ENCODE measurements at regions not wholly inside any gene's neighbourhood (a gene's known extent, or its start where the extent isn't known, plus 50 kb on each side); places are given as distances from the start of the nearest gene placed in this dataset.

DNA sequence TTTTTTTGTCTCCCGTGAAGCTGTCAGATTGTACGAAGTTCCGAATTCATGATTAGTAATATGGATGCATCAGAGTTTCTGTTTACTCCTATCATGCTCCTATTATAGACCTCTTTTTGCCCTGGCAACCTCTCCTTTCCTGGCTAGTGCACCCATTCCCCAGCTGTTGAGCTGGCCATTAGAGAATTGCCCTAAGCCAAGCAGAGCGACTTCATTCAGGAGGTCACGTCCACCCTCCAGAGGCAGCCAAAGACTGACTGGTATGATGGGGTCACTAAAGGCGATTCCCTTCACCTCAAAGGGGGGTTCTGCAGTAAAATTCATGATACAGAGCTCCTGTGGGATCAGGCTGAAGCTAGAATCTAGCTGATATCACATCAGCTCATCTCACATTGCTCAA is 351.9 kb downstream of the BTBD3 start:
- Histone ChIP-seq H4K20me1 (ENCODE audit: control insufficient read depth, extremely low read depth, insufficient read depth, low read length) (no peaks in the 10 kb centered on the region), H3K9me3 (ENCODE audit: control insufficient read depth, low read depth, low read length) (no peaks in the 10 kb centered on the region), H3K4me2 (ENCODE audit: control insufficient read depth, extremely low read depth, insufficient read depth, low read depth, low read length) (no peak overlapping the region), H2AFZ (ENCODE audit: control insufficient read depth, low read length) (no peak overlapping the region), H3K36me3 (ENCODE audit: control insufficient read depth in 2 of 2, extremely low read depth in 1 of 2, insufficient read depth in 2 of 2, low read length in 2 of 2) (no peaks in the 10 kb centered on the region), H3K27me3 (ENCODE audit: control insufficient read depth, extremely low read depth, insufficient read depth, low read length) (no peaks in the 10 kb centered on the region), H3K27ac (ENCODE audit: control insufficient read depth, insufficient read depth, low read length) (no peak overlapping the region), H3K9ac (ENCODE audit: control insufficient read depth, extremely low read depth, insufficient read depth, low read length) (no peak overlapping the region), H3K79me2 (ENCODE audit: control insufficient read depth, insufficient read depth, low read length) (no peaks in the 10 kb centered on the region), H3K9me1 (ENCODE audit: control insufficient read depth, extremely low read depth, insufficient read depth, low read length) (no peaks in the 10 kb centered on the region), H3K4me3 (ENCODE audit: control insufficient read depth in 2 of 3, extremely low read depth in 1 of 3, insufficient read depth in 2 of 3, low read depth in 1 of 3, low read length in 3 of 3) (no peak overlapping the region), H3K4me1 (ENCODE audit: control insufficient read depth, extremely low read depth, insufficient read depth, low read length) (no peaks in the 10 kb centered on the region)
- no peak for TF ChIP-seq EZH2 (IDR thresholded peaks at IDR 0.05; ENCODE audit: low read length)
- TF ChIP-seq, protein P1, sequence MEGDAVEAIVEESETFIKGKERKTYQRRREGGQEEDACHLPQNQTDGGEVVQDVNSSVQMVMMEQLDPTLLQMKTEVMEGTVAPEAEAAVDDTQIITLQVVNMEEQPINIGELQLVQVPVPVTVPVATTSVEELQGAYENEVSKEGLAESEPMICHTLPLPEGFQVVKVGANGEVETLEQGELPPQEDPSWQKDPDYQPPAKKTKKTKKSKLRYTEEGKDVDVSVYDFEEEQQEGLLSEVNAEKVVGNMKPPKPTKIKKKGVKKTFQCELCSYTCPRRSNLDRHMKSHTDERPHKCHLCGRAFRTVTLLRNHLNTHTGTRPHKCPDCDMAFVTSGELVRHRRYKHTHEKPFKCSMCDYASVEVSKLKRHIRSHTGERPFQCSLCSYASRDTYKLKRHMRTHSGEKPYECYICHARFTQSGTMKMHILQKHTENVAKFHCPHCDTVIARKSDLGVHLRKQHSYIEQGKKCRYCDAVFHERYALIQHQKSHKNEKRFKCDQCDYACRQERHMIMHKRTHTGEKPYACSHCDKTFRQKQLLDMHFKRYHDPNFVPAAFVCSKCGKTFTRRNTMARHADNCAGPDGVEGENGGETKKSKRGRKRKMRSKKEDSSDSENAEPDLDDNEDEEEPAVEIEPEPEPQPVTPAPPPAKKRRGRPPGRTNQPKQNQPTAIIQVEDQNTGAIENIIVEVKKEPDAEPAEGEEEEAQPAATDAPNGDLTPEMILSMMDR (optimal IDR thresholded peaks at IDR 0.05 in 1 of 3, IDR thresholded peaks at IDR 0.05 in 1 of 3, conservative IDR thresholded peaks at IDR 0.05 in 1 of 3; ENCODE audit: extremely low read depth in 1 of 3, insufficient read depth in 2 of 3, low read length in 3 of 3): no peak
- dilution Hi-C loops (cut with MboI; ENCODE audit: extremely low pct_ligation_motif_present, low sequenced_read_pairs): no loop called here
- FAIRE-seq (no peak), DNase-seq (ENCODE audit: low read depth, low spot score) (no peak)

DNA sequence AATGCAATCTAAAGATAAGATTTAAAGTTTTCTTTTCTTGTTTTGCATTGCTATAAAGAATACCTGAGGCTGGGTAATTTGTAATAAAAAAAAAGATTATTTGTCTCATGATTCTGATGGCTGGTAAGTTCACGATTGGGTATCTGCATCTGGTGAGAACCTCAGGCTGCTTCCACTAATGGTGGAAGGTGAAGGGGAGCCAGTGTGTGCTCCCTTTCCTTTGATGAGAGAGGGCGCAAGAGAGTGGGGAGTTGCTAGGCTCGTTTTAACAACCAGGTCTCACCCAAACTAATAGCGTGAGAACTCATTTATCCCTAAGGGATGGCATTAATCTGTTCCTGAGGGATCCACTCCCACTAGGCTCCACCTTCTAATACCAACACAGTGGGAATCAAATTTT is 353.2 kb downstream of the BTBD3 start:
- H3K9me3 ChIP-seq (ENCODE audit: control insufficient read depth, low read depth, low read length): no peaks in the 10 kb centered on the region
- dilution Hi-C loops (cut with MboI; ENCODE audit: extremely low pct_ligation_motif_present, low sequenced_read_pairs): no loop called here
- no peak overlapping the region for H3K9ac ChIP-seq (ENCODE audit: control insufficient read depth, extremely low read depth, insufficient read depth, low read length)
- H3K27me3 ChIP-seq (ENCODE audit: control insufficient read depth, extremely low read depth, insufficient read depth, low read length): no peaks in the 10 kb centered on the region
- H3K27ac ChIP-seq (ENCODE audit: control insufficient read depth, insufficient read depth, low read length): no peak overlapping the region
- peaks cover 2% of the 10 kb centered on the region for H3K4me1 ChIP-seq (ENCODE audit: control insufficient read depth, extremely low read depth, insufficient read depth, low read length)
- H3K79me2 ChIP-seq (ENCODE audit: control insufficient read depth, insufficient read depth, low read length): no peaks in the 10 kb centered on the region
- no peak overlapping the region for H3K4me3 ChIP-seq (ENCODE audit: control insufficient read depth in 2 of 3, extremely low read depth in 1 of 3, insufficient read depth in 2 of 3, low read depth in 1 of 3, low read length in 3 of 3)
- no peak for FAIRE-seq
- H4K20me1 ChIP-seq (ENCODE audit: control insufficient read depth, extremely low read depth, insufficient read depth, low read length): no peaks in the 10 kb centered on the region
- TF ChIP-seq, protein P1 (optimal IDR thresholded peaks at IDR 0.05 in 1 of 3, IDR thresholded peaks at IDR 0.05 in 1 of 3, conservative IDR thresholded peaks at IDR 0.05 in 1 of 3; ENCODE audit: extremely low read depth in 1 of 3, insufficient read depth in 2 of 3, low read length in 3 of 3): no peak
- TF ChIP-seq EZH2 (IDR thresholded peaks at IDR 0.05; ENCODE audit: low read length): no peak
- H2AFZ ChIP-seq (ENCODE audit: control insufficient read depth, low read length): no peak overlapping the region
- H3K36me3 ChIP-seq (ENCODE audit: control insufficient read depth in 2 of 2, extremely low read depth in 1 of 2, insufficient read depth in 2 of 2, low read length in 2 of 2): no peaks in the 10 kb centered on the region
- no peak overlapping the region for H3K4me2 ChIP-seq (ENCODE audit: control insufficient read depth, extremely low read depth, insufficient read depth, low read depth, low read length)
- no peaks in the 10 kb centered on the region for H3K9me1 ChIP-seq (ENCODE audit: control insufficient read depth, extremely low read depth, insufficient read depth, low read length)
- DNase-seq (ENCODE audit: low read depth, low spot score): no peak
